ENCODE measurements at regions not wholly inside any gene's neighbourhood (a gene's known extent, or its start where the extent isn't known, plus 50 kb on each side); places are given as distances from the start of the nearest gene placed in this dataset.

DNA sequence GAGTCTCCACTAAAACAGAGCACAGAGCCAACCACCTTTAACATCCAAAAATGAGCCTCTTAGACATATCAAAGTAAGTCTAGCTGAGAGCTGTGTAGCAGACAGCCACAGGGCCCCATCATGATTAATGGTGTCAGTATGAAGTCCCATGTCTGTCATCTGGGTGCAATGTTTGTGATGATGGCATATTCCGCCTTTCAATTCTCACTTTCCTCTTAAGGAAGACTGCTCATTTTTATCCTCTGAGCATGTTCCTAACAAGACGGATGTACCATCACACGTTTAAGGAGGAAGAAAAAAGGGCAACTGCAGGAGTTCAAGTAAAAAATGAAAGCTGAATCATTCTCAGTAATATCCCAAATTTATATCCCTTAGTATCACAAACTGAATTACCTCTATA is 85.8 kb upstream of the KCNMB2 start:
- DNase-seq (ENCODE audit: low read depth), result no peak

DNA sequence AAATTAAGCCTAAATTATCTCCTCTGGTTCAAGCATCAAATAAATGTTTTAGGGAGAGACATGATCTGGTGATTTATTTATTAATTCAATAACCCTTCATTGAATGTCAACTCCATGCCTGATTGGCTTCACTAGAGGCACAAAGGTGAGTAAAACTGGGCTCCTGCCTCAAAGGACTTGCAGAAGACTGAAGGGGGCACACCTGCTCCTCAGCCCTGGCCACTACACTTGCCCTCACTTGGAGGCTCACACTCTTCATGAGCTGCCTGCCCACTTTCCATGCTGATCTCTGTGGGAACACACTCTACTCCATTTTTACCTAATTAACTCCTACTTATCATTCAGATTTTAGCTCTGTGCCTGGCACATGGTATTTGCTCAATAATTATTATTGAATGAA is 84.4 kb upstream of the KCNMB2 start:
- no peak for DNase-seq (ENCODE audit: low read depth)

DNA sequence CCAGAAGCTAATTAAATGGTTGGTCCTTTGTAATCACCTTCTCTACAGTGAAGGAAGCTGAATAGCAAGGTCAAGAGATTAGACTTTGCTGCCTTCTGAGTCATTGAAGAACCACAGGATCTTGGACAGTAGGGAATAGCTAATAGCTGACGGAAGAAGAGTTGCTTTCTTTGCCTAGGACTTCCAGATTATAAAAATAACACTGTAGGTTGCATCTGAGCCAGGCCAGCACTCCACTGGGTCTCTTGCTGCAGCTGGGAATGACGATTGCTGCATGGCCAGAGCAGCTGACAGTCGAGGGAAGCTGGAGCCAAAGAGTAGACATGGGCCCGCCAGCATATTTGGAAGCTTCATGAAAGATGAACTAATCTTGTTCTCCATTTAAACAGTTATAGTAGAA is 81.5 kb upstream of the KCNMB2 start:
- no peak for DNase-seq (ENCODE audit: low read depth)

DNA sequence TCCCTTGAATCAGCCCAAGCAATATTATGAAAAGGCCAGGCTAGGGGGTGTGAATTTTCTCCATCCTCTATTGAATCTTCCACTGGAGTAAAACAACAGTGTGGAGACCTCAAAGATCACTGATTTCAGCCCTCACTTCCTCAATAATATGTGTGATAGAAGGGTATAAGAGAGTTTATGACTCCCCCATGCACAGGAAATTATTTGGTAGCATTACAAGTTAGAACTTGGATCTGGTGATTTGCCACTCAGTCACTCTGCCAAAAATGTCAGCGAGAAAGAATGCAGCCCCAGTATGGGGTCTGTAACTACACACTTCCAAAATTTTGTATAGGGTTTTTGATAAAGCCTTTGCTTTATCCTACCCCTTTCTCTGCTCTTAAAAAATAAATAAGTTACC is 81.0 kb upstream of the KCNMB2 start:
- no peak for DNase-seq (ENCODE audit: low read depth)

DNA sequence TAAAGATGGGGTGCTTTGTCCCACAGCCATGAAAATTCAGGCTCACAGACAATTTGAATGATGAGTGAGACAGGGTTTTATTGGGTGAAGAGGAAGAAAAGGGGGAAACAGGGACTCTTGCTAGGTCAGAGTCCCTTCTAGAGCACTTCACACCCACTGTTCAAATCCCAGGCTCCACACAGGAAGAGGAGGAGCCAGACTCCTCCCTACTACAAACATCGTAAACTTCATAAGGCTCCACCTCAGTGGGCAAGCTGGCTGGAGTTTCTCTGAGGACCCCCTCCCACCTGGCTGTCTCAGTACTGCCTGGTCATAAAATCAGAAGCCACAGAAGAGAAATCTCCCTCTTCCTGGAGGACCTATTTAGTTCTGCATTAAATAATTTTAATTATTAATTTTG is 80.3 kb upstream of the KCNMB2 start:
- DNase-seq (ENCODE audit: low read depth), result no peak

DNA sequence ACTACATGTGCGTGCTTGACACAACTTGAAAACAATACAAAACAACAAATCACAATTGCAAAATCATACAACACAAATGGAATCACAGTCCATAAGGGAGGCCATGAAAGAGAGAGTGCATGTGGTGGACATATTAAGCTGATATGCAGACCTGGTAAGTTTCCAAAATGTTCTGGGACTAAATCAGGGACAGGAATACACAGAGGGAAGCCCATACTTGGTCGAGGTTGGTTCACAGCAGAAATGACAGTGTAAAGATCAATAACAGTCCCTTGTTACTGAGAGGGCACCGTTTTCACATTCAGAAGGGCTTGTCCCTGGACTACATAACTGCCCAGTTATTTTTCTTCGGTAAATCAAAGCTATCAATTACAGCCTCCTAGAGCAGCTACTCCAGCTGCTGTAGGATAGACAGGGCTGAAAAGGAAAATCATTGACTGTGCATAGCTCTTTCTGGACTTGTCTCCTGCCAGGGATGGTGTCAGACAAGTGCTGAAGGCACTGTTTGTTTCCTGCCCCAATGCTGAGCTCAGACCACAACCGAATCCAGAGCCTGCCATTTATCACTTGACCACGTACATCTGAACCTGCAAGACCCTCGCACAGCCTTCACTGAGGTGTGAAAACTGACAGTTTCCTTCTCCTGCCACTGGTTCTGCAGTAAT is 79.5 kb upstream of the KCNMB2 start:
- DNase-seq (ENCODE audit: low read depth), result no peak

DNA sequence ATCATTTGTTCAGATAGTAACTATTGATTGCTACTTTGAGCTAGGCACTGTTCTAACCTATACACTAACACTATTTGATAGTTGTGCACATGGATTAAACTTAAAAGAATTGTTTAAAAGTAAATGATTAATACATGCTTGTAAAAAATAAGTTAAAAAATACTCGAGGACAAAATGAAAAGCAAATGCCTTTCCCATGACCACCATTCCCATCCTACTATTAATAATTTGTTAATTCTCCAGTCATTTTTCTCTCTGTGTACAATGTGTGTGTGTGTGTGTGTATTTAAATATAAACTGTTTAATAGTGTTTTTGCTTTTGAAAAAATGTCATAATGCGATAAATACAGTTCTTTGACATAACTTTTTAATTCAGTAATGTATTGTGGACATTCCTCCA is 78.7 kb upstream of the KCNMB2 start:
- DNase-seq (ENCODE audit: low read depth), result no peak

DNA sequence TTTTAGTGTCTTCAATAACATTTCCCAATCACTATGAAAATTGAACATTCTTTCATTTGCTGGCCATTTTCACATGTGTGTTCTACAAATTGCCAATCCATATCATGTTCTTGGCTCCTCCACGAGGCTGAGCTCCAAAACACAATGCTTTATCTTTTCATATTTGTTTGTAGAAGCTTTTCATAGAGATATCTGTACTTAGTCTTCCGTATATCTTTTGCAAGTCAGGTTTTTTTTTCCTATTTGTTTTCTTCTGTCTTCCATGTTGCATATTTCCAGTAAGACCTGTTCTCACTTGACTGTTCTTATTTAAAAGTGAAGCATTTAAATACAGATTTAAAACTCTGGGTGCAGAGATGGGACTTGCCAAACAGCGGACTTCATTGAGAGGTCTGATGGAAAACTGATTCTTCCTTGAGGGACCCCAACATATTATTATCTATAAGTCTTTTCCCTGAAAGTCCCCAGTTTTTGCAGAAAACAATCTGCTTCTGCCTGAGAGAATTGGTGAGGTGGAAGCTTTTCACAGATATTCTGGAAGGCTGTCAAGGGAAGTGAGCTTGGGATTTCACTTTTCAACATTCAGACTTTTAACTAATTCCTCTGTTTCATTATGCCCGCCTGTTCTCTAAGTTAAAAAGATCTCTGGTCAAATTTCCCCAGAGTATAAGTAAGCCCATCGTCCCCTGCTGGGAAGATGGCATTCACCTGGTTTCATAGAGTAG is 77.8 kb upstream of the KCNMB2 start:
- no peak for DNase-seq (ENCODE audit: low read depth)

DNA sequence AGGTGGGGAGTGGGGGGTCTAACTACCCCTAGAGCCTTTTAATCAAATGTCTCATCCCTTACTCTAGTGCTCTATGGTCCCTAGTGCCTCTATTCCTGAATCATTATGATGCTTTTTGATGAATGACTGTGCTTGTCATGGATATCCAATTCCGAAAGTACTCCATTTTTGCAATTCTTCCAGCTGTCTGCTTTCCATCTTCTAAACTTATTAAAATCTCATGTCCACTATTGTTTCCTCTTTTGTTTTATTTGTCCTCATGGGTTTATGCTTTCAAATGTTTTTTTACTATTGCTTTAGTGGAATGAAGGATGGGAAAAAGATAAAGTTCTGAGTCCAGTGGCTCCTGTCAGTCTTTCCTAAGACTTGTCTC is 77.2 kb upstream of the KCNMB2 start:
- no peak for DNase-seq (ENCODE audit: low read depth)

DNA sequence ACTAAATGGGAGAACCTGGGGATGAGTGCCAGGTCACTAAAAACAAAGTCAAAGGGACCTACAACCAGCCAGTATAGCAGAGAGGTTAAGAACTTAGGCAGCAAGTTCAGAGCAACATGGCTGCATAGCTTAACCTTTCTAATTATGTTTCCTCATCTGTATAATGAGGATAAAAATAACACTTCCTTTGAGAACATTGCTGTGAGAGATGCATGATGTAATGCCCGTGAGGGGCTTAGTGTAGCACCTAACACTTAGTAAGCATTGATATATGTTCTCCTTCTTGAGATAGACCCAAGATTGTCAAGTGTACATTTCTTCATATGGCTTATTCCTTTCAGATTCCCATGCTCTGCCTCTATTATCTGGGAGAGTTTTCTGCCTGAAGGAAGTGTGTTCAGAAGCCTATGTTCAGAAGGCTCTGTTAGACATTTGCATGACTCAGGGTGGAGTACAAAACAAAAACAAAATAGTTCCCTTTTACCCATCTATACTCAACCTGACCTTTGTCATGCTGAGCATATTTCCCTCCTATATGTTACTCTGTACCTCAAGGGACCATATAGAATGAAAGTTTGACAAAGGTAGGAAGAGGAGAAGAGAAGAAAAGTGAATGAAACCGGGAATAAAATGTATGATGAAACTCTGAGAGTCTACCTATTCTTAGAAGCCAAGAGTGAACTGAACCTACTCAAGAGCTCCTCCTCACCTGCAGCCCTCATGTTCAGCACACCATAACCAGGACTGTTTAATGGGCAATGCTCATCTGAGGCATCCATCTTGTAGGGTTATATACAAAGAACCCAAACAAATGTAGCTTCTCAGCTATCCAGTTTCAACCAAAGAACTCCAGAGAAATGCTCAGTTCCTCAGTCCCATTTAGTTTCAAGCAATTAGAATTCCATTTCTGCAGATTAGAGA is 70.7 kb upstream of the KCNMB2 start:
- no peak for DNase-seq (ENCODE audit: low read depth)

DNA sequence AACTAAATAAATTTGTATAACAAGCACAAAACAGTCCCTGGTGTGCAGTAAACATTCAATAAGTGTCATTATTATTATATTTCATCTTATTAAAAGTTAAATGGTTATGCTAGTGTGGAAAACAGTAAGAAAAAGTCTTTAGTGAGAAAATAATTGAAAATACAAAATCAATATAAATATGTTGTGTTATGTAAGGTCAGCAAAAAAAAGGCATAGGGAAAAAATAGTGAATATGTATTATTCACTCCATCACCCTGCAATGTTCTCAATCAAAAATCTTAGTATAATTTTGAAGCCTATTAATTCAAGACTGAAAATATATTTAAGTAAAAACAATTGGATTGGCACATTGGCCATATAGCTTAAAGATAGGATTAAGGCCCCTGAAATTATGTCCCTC is 63.3 kb upstream of the KCNMB2 start:
- DNase-seq (ENCODE audit: low read depth), result no peak

DNA sequence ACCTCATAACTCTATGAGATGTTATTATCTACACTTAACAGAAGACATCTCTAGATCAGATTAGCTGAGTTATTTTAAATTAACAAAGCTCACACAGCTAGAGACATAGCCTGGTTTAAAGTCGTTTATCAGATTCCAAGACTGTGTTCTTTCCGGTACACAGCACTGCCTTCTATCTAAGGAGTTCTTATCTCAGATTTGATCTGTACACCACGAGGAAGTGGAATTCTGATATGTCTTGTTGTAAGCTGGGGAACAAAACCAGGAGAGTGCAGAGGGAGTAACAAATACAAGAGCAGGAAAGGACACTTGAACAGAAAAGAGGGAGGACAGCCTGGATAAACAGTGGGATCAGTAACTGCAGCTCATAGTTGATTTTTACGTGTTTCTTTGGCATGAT is 61.7 kb upstream of the KCNMB2 start:
- DNase-seq (ENCODE audit: low read depth), result no peak

DNA sequence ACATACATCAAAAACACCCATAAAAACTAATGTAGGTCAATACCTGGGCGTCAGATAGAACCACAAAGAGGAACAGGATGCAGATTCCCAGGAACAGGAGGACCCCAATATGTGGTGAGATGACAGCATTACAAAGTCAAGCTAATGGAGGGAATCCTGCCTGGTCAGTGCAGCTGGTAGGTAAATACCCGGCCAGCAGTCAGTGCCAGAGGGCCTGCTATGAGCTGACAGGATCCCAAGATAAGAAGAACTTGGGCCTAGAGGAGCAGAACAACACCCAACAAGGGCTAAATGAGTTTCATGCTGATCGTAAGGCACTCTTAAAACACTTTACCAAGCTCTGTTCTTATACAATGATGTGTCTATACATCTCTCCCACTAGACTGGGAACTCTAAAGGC is 61.2 kb upstream of the KCNMB2 start:
- DNase-seq (ENCODE audit: low read depth), result no peak

DNA sequence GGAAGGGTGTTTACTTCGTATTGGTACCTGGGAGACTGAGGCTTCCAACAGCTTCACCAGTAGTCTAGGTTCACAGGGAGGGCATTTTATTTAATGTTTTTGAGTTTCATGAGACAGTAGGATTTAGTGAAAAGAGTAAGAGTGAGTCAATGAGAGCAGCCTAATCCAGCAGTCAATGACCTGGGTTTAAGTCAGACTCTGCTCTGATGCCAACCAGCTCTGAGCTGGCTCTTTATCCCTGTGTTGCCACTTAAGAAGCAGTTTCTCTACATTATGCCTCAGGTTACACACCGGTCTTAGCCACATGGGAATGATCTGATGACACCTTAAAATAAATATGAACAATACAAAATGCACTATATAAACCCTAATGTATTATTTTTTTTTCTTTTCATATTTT is 59.4 kb upstream of the KCNMB2 start:
- no peak for DNase-seq (ENCODE audit: low read depth)

DNA sequence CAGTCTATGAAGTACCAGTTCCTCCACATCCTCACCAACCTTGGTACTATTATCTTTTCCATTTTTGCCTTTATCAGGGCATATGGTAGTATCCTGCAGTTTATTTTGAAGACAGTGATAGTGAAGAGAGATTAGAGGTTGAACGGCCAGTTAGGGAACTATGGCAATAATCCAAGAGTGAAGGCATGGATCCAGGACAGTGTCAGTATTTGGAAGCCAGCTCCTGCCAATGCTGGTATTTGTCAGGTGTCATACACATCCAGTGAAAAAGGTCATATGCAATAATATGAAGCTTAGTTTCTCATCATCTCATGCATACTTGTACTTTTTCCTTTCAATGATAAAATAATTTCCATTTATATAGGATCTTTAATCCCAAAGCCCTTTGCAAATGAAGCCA is 56.8 kb upstream of the KCNMB2 start:
- no peak for DNase-seq (ENCODE audit: low read depth)

DNA sequence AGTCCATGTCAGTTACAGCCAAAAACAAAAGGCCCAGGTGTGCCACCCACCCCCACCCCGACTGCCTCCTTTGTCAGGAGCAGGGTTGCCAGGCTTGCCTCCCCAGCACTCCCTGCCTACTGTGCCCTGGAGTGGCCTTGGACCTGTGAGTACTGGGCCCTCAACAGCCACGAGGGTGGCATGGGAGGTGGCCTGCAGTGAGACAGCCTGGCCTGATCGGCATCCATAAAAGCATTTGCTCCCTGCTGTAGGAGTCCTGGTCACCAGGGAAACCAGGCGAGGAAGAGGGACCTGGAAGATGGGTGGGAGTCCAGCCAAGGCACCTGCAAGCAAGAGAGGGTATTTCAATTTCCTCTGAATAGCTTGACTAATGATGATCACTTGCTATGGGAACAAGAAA is 56.4 kb upstream of the KCNMB2 start:
- no peak for DNase-seq (ENCODE audit: low read depth)

DNA sequence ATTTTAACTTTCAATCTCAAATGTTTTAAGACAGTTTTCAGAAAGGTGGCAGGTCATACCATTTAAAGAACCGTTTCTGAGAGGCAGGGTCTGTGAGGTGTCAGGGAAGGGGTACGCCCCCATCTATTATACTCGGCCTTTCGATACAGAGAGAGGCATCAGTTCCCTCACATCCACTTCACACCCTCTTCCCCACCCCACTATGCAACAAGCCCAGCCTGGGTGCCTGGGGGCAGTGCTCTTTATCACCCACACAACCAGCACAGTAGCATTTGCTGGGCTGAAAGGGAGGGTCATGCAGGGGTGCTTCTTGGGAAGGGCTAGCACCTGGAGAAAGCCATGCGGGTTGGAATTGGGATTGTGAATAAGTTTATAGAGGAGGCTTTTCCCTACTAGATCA is 56.0 kb upstream of the KCNMB2 start:
- DNase-seq (ENCODE audit: low read depth), result no peak

DNA sequence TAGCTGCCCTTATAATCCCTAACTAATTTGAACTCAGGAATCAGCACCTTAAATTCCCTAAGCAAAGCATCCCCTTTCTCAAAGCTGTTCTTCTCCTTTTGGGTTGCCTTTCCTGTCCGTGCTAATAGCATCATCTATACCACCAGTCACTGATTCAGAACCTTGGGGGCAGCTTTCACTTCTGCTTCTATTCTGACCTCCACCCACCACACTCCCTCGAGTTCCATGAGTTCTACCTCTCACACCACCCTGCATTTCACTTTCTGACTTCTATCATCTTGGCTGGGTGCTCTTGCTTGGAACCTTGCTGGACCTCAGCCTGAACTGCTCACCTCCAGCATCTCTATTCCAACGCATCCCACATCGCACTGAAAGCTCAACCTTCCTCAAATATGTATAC is 55.4 kb upstream of the KCNMB2 start:
- no peak for DNase-seq (ENCODE audit: low read depth)

DNA sequence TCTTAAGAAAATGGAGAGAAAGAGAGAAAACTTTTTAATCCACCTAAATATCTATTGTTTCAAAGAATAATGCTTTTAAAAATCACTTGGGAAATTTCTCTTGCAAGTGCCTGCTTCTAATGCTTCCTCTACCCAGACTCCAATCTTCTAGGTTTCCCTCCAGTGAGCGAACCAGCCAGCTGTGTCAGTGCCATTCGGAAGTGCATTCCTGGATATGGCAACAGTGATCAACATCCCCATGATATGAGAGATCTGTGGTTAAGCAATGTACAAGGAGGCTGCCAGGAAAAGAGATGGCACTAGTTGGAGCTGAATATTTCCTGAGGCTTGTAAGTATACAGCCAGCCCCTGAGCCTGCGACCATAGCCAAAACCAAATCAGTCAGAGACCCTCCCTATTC is 53.3 kb upstream of the KCNMB2 start:
- DNase-seq (ENCODE audit: low read depth), result no peak

DNA sequence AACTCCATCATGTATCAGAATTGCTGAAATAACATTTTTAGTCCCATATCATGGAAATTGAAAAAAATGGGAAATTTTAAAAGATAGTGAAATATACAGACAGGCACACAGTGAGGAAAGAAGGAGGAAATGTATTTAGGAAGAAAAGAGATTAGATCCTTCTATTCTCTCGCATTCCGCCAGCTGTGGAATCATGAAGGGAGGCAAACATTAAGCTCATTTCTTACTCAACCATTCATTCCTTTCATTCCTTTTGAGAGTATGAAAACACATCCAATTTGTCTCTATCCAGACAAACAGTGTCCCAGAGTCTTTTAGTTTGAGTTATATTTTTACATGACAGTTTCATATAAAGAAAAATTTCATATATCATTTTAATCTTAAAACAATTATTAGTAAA is 52.5 kb upstream of the KCNMB2 start:
- no peak for DNase-seq (ENCODE audit: low read depth)

DNA sequence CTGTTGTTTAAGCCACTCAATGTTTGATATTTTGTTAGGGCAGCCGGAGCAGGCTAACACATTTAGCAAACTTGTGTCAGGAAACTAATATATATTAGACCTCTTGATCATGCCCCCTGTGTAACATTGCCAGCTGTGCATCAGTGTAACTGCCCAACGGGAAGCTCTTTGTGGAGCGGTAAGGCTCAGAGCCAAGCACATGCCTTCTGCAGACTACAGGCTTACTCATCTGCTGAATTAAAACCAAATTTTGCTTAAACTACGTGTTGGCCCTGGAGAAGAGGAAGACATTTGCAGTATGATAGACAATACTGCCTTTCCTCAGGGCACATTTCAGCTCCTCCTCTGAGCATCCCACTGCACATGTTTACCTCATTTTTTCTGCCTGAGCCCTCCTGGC is 50.5 kb upstream of the KCNMB2 start:
- DNase-seq (ENCODE audit: low read depth), result no peak
